ENCODE measurements at regions not wholly inside any gene's neighbourhood (a gene's known extent, or its start where the extent isn't known, plus 50 kb on each side); places are given as distances from the start of the nearest gene placed in this dataset.

- no peak for DNase-seq (ENCODE audit: low spot score, unreplicated experiment)
- Mint-ChIP-seq H3K27me3 (peaks cover 35% of the 10 kb centered on the region), H3K4me3 (ENCODE audit: low read depth) (no peak overlapping the region), H3K27ac (no peak overlapping the region), H3K9me3 (ENCODE audit: low read depth) (no peaks in the 10 kb centered on the region), H3K36me3 (ENCODE audit: insufficient read depth) (no peaks in the 10 kb centered on the region), H3K4me1 (ENCODE audit: low read depth) (no peaks in the 10 kb centered on the region)
- no peak for TF ChIP-seq CTCF (IDR thresholded peaks at IDR 0.05; ENCODE audit: unreplicated experiment)
Observed at GRCh38 chr1:112268408-112268807, 127.6 kb upstream of the CTTNBP2NL start.

GRCh38 chr1:112271270-112271669, 124.7 kb upstream of the CTTNBP2NL start:
- H3K36me3 Mint-ChIP-seq (ENCODE audit: insufficient read depth): no peaks in the 10 kb centered on the region
- no peak overlapping the region for H3K27ac Mint-ChIP-seq
- no peak for TF ChIP-seq CTCF (IDR thresholded peaks at IDR 0.05; ENCODE audit: unreplicated experiment)

DNA sequence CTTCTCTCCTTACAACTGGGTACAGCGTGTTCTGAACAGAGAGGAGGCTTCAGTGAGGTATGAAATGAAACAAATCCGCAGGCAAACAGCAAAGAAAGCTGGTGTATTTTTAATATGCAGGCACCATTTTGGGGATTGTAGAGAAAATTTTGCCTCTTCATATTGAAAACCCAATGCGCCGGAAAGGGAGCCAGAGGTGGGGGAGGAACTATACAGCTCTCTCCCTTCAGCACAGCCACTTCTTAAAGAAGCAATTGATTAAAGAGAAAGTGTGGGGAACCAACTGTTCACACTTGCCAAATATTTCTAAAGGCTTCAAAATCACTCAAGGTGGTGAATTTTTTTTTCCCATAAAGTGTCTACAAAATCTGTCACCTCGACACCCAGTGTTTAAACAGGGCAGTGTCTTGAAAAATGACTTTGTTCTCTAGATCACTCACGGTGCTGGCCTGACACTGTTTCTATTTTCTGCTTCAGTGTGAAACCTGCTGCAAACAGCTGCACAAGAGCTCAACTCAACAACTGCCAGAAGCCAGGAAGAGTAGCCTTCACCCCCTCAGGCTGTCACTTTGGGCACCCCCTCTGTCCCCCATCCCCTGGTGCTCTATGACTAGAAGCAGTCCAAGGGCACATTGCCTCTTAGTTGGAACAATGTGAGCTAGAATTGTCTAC, 123.8 kb upstream of the CTTNBP2NL start:
- no peak for DNase-seq (ENCODE audit: low spot score, unreplicated experiment)
- no peaks in the 10 kb centered on the region for H3K4me1 Mint-ChIP-seq (ENCODE audit: low read depth)
- peaks cover 7% of the 10 kb centered on the region for H3K9me3 Mint-ChIP-seq (ENCODE audit: low read depth)
- H3K27me3 Mint-ChIP-seq: peaks cover 52% of the 10 kb centered on the region
- no peak overlapping the region for H3K27ac Mint-ChIP-seq
- TF ChIP-seq CTCF (IDR thresholded peaks at IDR 0.05; ENCODE audit: unreplicated experiment): no peak
- no peaks in the 10 kb centered on the region for H3K36me3 Mint-ChIP-seq (ENCODE audit: insufficient read depth)
- H3K4me3 Mint-ChIP-seq (ENCODE audit: low read depth): no peak overlapping the region

More at GRCh38 chr1:112271270-112271669, 124.7 kb upstream of the CTTNBP2NL start:
- DNase-seq (ENCODE audit: low spot score, unreplicated experiment): no peak
- Mint-ChIP-seq H3K4me1 (ENCODE audit: low read depth) (no peaks in the 10 kb centered on the region), H3K9me3 (ENCODE audit: low read depth) (peaks cover 7% of the 10 kb centered on the region), H3K27me3 (peaks cover 56% of the 10 kb centered on the region), H3K4me3 (ENCODE audit: low read depth) (no peak overlapping the region)

DNA sequence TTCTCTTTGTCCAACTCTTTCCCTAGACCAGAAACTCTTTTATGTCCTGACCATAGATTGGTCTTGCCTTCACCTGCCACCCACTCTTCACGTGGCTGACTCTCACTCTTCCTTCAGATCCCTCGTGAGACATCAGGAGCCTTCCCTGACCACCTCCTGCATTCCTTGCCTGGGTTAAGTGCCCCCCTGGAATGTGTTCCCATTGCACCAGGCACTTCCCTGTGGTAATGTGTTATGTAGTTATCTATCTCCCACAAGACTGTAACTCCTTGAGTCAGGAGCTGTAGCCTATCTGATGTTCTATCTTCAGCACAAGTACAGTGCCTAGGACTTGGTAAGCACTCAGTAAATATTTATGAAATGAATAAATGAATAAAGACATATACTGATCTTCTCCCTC, 111.2 kb upstream of the CTTNBP2NL start:
- H3K4me1 Mint-ChIP-seq (ENCODE audit: low read depth): no peaks in the 10 kb centered on the region
- no peak overlapping the region for H3K27ac Mint-ChIP-seq
- no peak overlapping the region for H3K4me3 Mint-ChIP-seq (ENCODE audit: low read depth)
- no peak for DNase-seq (ENCODE audit: low spot score, unreplicated experiment)
- H3K36me3 Mint-ChIP-seq (ENCODE audit: insufficient read depth): no peaks in the 10 kb centered on the region
- no peak for TF ChIP-seq CTCF (IDR thresholded peaks at IDR 0.05; ENCODE audit: unreplicated experiment)
- H3K9me3 Mint-ChIP-seq (ENCODE audit: low read depth): no peaks in the 10 kb centered on the region
- H3K27me3 Mint-ChIP-seq: peaks cover 32% of the 10 kb centered on the region

DNA sequence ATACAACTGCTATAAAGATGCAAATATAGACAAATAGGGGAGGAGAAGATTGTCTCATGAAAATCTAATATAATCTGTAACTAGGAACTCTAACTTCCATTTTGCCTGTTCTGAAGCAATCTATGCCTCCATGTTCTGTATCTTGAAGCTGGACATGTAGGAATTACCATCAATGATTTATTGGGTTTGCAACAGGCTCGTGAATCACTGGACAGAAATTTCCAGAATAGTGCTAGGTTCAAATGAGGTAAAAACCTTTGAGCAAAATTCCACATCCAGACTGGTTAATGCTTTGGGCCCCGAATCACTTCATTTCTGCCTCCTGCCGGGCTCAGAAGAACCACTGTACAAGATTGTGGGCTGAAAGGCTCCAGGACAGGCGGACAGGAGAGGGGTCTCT, 110.7 kb upstream of the CTTNBP2NL start:
- Mint-ChIP-seq H3K9me3 (ENCODE audit: low read depth) (no peaks in the 10 kb centered on the region), H3K4me3 (ENCODE audit: low read depth) (no peak overlapping the region), H3K4me1 (ENCODE audit: low read depth) (no peaks in the 10 kb centered on the region), H3K27ac (no peak overlapping the region), H3K36me3 (ENCODE audit: insufficient read depth) (no peaks in the 10 kb centered on the region), H3K27me3 (peaks cover 31% of the 10 kb centered on the region)
- no peak for DNase-seq (ENCODE audit: low spot score, unreplicated experiment)
- TF ChIP-seq CTCF (IDR thresholded peaks at IDR 0.05; ENCODE audit: unreplicated experiment): no peak
